Gastroesophageal sphincter (tissue), 4 donors: ENCODE measurements at regions not wholly inside any gene's neighbourhood (a gene's known extent, or its start where the extent isn't known, plus 50 kb on each side); places are given as distances from the start of the nearest gene placed in this dataset.

Source experiments
- ATAC-seq: fragments of 150-250 bp; one replicate; pipeline ENCODE4 v1.9.1; 2016; ENCODE audit warnings: mild to moderate bottlenecking, moderate library complexity
- H3K27ac ChIP-seq, 4 donors: fragments of 200-600 bp; sonication (generic) in 3 of 4; 1 replicate in 3 of 4; 2 replicates in 1 of 4; pipeline ENCODE4 v1.5.1; 2016 to 2019
- H3K27me3 ChIP-seq: fragments of 200-600 bp; sonication (generic); one replicate; pipeline ENCODE4 v1.5.1; 2019
- H3K36me3 ChIP-seq, 2 donors: fragments of 200-600 bp; sonication (generic); one replicate each; pipeline ENCODE4 v1.5.1; 2019; ENCODE audit warnings: control low read depth in 1 of 2
- H3K4me1 ChIP-seq, 3 donors: fragments of 200-600 bp; sonication (generic); 1 replicate in 2 of 3; 2 replicates in 1 of 3; pipeline ENCODE4 v1.5.1; 2016 to 2019; ENCODE audit warnings: control low read depth in 2 of 3
- H3K4me3 ChIP-seq, 2 donors: fragments of 200-600 bp; sonication (generic); one replicate each; pipeline ENCODE4 v1.5.1; 2019; ENCODE audit warnings: mild to moderate bottlenecking in 1 of 2, moderate library complexity in 1 of 2
- H3K9me3 ChIP-seq, 3 donors: fragments of 200-600 bp; sonication (generic); one replicate each; pipeline ENCODE4 v1.5.1; 2017 to 2019; ENCODE audit warnings: control low read depth in 2 of 3
- EP300 ChIP-seq: sonication (generic); formaldehyde crosslinking; IDR thresholded peaks from one replicate; pipeline ENCODE4 v1.6.1; 2017; ENCODE audit warnings: antibody characterized with exemption, mild to moderate bottlenecking
- POLR2A ChIP-seq, 2 donors: fragments of 450-650 bp; IDR thresholded peaks; one replicate each; pipeline ENCODE4 v1.6.1; 2017; ENCODE audit warnings: antibody characterized with exemption in 2 of 2, mild to moderate bottlenecking in 2 of 2, moderate library complexity in 1 of 2
- POLR2AphosphoS5 ChIP-seq: sonication (generic); formaldehyde crosslinking; IDR thresholded peaks from one replicate; pipeline ENCODE4 v1.6.1; 2017; ENCODE audit warnings: antibody characterized with exemption
- WGBS, 2 donors: methylation state at CpG; one replicate each; pipeline ENCODE4 v1.1.5; 2018; ENCODE audit warnings: low coverage in 1 of 2; 5-methylcytosine and 5-hydroxymethylcytosine counted together
- TF ChIP-seq, protein P1 (sequence below), 4 experiments: fragments of 200-600 bp in 2 of 4; fragments of 450-650 bp in 2 of 4; sonication (generic) in 1 of 4; IDR thresholded peaks; one replicate each; pipeline ENCODE4 v1.5.1; 2017 to 2019; ENCODE audit warnings: antibody characterized with exemption in 4 of 4, mild to moderate bottlenecking in 2 of 4, moderate library complexity in 2 of 4

DNA sequence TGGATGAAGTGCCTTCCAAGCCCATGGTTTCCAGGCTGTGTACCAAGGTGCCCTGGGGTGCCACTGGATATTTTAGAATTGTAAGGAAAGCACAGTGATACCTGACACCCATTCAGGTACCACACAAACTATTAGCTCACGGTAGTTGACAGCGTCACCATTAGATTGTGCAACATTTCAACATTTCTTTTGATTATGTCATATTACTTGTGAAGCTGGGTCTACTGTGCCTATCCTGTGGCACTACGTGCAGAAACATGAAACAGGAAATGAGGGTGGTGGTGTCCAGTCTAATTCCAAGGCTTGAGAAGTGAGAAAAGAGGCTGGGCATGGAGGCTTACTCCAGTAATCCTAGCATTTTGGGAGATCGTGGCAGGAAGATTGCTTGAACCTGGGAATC, 75.5 kb upstream of the CPM start:
- H3K4me3 ChIP-seq: no peak overlapping the region
- 76 to 79% methylated on average over 3 to 4 of the region's 4 CpGs for WGBS, 2 donors
- no peak for ATAC-seq
- H3K27ac ChIP-seq: peak overlapping the region in 2 of 4 donors; percentile 26 to 60
- H3K27me3 ChIP-seq: no peaks in the 10 kb centered on the region
- peaks cover 4 to 26% (median 4%) of the 10 kb centered on the region in 3 donors for H3K4me1 ChIP-seq
- peak; percentile 15 for TF ChIP-seq POLR2AphosphoS5
- no peak for TF ChIP-seq POLR2A (IDR thresholded peaks at IDR 0.05)
- no peak for TF ChIP-seq EP300
- TF ChIP-seq, protein P1, sequence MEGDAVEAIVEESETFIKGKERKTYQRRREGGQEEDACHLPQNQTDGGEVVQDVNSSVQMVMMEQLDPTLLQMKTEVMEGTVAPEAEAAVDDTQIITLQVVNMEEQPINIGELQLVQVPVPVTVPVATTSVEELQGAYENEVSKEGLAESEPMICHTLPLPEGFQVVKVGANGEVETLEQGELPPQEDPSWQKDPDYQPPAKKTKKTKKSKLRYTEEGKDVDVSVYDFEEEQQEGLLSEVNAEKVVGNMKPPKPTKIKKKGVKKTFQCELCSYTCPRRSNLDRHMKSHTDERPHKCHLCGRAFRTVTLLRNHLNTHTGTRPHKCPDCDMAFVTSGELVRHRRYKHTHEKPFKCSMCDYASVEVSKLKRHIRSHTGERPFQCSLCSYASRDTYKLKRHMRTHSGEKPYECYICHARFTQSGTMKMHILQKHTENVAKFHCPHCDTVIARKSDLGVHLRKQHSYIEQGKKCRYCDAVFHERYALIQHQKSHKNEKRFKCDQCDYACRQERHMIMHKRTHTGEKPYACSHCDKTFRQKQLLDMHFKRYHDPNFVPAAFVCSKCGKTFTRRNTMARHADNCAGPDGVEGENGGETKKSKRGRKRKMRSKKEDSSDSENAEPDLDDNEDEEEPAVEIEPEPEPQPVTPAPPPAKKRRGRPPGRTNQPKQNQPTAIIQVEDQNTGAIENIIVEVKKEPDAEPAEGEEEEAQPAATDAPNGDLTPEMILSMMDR (IDR thresholded peaks at IDR 0.05): no peak
- no peaks in the 10 kb centered on the region for H3K9me3 ChIP-seq
- no peaks in the 10 kb centered on the region for H3K36me3 ChIP-seq

DNA sequence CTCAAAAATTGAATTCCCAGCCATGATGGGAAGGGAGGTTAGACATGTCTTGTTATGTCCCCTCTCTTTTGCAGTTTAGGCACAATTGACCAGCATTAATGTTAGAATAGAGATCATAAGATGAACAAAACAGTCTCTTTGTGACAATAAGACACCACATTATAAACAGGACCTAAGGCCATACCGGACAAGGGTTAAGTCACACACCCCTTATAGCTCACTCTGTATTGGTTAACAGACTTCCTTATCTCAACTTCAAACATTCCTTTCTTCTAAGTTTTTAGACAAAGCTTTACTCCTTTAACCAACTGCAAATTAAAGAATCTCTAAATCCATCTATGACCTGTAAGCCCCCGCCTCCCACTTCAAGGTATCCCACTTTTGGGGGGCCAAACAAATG, 81.1 kb upstream of the CPM start:
- 95 to 97% methylated on average over 2 of the region's 2 CpGs for WGBS, 2 donors
- TF ChIP-seq, protein P1 (IDR thresholded peaks at IDR 0.05): no peak
- no peak for TF ChIP-seq POLR2A (IDR thresholded peaks at IDR 0.05)
- no peak for TF ChIP-seq POLR2AphosphoS5
- no peak for TF ChIP-seq EP300
- H3K27me3 ChIP-seq: no peaks in the 10 kb centered on the region

DNA sequence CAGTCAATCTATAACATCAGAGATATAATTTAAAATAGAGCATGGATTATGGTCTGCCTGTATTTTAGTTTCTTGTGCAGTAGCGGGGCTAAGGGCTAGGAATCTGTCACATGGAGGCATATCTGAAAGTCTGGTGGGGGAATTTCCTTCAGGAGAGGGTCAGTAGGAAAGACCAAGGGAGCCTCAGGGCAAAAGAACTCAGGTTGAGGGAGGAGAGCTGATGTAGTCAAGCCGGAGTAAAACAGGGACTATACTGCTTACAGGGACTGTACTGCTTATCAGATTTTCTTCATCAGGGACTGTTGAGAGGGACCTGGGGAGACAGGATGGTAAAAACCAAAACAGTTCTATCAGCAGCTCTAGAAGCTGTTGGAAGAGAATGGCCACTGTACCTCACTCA, 82.0 kb upstream of the CPM start:
- WGBS, 2 donors: 57 to 65% methylated on average over 1 to 2 of the region's 2 CpGs
- TF ChIP-seq POLR2AphosphoS5 (no peak), POLR2A (IDR thresholded peaks at IDR 0.05) (no peak), EP300 (no peak)
- TF ChIP-seq, protein P1 (IDR thresholded peaks at IDR 0.05): no peak
- ATAC-seq: no peak

More for the DNA sequence above, 81.1 kb upstream of the CPM start:
- Histone ChIP-seq H3K36me3 (no peaks in the 10 kb centered on the region), H3K4me1 (no peaks in the 10 kb centered on the region), H3K4me3 (no peak overlapping the region), H3K9me3 (no peaks in the 10 kb centered on the region), H3K27ac (no peak overlapping the region)
- no peak for ATAC-seq

DNA sequence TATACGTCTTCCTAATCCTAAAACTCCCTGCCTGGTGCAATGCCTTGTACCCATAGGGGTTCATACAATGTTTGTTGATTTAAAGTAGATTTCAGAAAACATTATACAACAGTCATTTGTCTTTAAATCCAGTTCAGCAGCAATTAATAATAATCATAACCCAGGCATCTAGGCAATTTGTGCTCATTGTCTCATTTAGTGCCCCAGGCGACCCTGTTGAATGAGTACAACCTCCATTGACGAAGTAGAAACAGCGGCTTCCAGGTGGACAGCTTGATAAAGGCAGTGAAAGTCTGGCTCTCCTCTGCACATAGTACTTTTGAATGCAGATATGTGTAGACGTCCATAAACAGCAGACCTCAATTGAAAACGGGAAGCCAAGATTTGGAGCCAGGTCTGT, 82.9 kb upstream of the CPM start:
- peaks cover 0 to 4% (median 0%) of the 10 kb centered on the region in 3 donors for H3K9me3 ChIP-seq
- no peak for ATAC-seq
- no peaks in the 10 kb centered on the region for H3K4me1 ChIP-seq
- no peak overlapping the region for H3K27ac ChIP-seq
- 55 to 83% methylated on average over 1 to 6 of the region's 6 CpGs for WGBS, 2 donors
- TF ChIP-seq EP300 (no peak), POLR2AphosphoS5 (no peak), POLR2A (IDR thresholded peaks at IDR 0.05) (no peak)
- TF ChIP-seq, protein P1 (IDR thresholded peaks at IDR 0.05): no peak
- no peak overlapping the region for H3K4me3 ChIP-seq
- H3K27me3 ChIP-seq: no peaks in the 10 kb centered on the region
- no peaks in the 10 kb centered on the region for H3K36me3 ChIP-seq

More for the DNA sequence above, 82.0 kb upstream of the CPM start:
- H3K4me1 ChIP-seq: no peaks in the 10 kb centered on the region
- H3K36me3 ChIP-seq: no peaks in the 10 kb centered on the region
- H3K4me3 ChIP-seq: no peak overlapping the region
- no peak overlapping the region for H3K27ac ChIP-seq
- H3K9me3 ChIP-seq: peaks cover 0 to 2% (median 0%) of the 10 kb centered on the region in 3 donors
- H3K27me3 ChIP-seq: no peaks in the 10 kb centered on the region

DNA sequence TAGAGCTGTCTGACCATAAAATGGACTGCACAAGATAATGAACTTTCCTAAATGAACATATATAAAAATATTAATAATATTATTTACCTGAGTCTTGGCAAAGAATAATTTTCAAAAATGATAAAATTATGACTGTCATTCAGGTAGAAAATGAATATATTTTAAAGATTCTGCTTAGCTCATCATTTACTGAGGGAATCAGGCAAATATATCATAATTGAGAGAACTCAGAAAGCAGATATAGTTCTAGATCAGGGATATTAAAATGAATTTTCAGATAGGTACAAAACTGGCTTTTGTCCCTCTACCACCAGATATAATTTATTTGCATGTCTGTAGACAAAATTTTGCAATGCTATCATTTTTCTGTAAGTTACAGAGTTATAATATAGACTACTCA, 86.1 kb upstream of the CPM start:
- H3K4me1 ChIP-seq: no peaks in the 10 kb centered on the region
- no peak for TF ChIP-seq EP300
- TF ChIP-seq POLR2AphosphoS5: no peak
- H3K9me3 ChIP-seq: peaks cover 0 to 4% (median 0%) of the 10 kb centered on the region in 3 donors
- no peak overlapping the region for H3K4me3 ChIP-seq
- ATAC-seq: no peak
- H3K27me3 ChIP-seq: no peaks in the 10 kb centered on the region
- H3K27ac ChIP-seq: no peak overlapping the region
- no peaks in the 10 kb centered on the region for H3K36me3 ChIP-seq
